ENCODE measurements at regions not wholly inside any gene's neighbourhood (a gene's known extent, or its start where the extent isn't known, plus 50 kb on each side); places are given as distances from the start of the nearest gene placed in this dataset.

GRCh38 chr1:22350171-22350923 is 101.3 kb upstream of the ZBTB40 start:
- DNase-seq (ENCODE audit: low spot score) = no peak

DNA sequence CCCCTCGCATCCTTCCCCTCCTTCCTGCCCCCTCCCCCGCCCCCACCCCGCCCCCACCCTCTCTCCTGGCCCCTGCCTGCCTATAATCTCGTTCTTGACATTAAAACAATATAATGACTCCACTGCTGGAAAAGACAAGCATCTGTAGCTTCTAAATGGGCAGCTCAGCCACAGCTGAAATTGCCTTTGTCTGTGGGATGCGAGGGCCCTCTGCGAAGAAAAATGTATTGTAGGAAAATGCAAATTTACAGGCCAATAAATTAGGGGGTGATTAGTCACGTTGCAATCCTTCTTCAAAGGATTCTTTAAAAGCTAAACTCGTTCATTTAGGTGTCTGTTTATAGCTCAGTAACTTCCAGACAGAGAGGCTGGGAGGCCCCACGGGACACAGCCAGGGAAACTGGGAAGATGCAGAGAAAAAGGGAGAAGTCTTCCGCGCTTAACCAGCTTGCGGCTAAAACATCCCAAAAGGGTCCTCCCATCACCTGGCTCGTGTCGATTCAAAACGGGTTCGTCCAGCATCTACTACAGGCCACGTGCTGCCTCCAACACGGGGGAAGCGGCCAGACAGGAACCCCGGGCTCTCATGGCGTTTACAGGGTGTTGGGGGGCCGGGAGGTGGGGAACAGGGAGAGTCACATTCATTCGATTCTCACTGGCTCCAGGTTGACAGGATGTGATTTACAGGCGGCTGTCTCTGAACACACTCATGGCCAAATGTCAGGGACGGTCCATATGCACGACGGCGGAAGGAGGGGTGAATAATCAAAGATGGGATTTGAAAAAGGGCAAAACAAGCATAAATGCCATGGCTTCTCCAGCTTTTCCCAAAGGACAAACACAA is 100.5 kb upstream of the ZBTB40 start:
- DNase-seq (ENCODE audit: low spot score) = no peak

- DNase-seq (ENCODE audit: low spot score) = no peak
Observed at GRCh38 chr1:22351768-22352080, 99.9 kb upstream of the ZBTB40 start.

DNA sequence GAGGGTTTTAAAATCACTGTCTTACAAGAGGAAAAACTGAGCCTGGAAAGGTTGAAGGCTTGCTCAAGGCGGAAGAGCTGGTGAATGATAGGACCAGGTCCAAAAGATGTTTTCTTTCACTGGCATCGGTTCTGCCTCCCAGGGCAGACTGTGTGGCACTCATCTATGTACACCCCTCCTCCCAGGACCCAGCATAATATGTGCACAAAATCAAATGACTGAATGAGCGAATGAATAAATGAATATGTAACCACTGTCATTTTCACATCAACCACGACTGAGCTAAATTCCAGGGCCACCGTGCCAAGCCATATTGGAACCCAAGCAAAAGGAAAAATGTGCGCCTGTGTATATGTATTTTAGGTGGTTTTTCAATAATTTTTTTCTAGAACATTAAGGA is 99.3 kb upstream of the ZBTB40 start:
- no peak for DNase-seq (ENCODE audit: low spot score)

DNA sequence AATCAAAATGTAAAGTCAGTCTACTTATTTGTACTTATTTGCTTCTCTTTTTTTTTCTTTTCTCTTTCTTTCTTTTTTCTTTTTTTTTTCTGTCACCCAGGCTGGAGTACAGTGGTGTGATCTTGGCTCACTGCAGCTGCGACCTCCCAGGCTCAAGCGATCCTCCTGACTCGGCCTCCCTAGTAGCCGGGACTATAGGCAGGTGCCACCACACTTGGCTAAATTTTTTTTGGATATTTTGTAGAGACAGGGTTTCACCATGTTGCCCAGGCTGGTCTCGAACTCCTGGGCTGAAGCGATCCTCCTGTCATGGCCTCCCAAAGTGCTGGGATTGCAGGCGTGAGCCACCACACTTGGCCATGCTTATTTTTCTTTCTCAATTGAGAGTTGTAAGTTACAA is 98.8 kb upstream of the ZBTB40 start:
- DNase-seq (ENCODE audit: low spot score) = no peak

GRCh38 chr1:22359427-22359826 is 92.2 kb upstream of the ZBTB40 start:
- peak; percentile 5 for DNase-seq (ENCODE audit: low spot score)

GRCh38 chr1:22362626-22363402 is 88.8 kb upstream of the ZBTB40 start:
- DNase-seq (ENCODE audit: low spot score) = no peak

GRCh38 chr1:22363403-22364325 is 88.0 kb upstream of the ZBTB40 start:
- no peak for DNase-seq (ENCODE audit: low spot score)

- no peak for DNase-seq (ENCODE audit: low spot score)
Observed at GRCh38 chr1:22364326-22364650, 87.4 kb upstream of the ZBTB40 start.

DNA sequence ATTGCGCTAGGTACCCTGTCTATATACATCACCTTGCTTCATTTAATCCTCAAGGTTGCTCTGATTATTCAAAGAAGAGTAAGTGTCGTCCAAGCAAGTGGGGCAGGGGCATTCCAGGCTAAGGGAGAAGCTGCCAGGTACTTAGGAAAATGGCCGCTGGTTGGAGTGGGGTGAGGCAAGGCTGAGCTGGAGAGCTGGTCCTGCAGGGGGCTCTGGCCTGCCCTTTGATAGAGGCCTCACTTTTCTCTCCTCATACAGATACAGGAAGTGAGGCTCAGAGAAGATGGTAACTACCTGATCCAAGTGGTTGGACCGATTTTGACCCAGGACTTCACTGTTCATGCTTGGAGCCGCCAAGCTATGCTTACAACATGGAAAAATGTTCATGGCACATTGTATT is 86.9 kb upstream of the ZBTB40 start:
- no peak for DNase-seq (ENCODE audit: low spot score)

GRCh38 chr1:22365331-22366295 is 86.0 kb upstream of the ZBTB40 start:
- no peak for DNase-seq (ENCODE audit: low spot score)

DNA sequence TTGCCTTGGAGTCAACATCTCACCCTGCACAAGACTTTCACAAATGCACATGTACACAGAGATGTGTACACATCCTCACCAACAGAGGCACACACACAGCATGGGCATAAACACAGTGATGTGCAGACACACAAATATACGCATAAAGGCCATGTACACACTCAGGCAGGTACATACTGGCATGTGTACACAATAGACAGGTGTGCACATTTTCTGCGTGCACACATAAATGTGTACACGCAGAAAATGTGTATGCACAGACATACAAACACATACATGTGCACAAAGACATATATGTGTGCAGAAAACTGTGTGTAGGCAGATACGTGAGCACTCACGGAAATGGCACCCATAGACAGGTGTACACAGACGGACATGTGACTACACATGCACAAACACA is 85.3 kb upstream of the ZBTB40 start:
- no peak for DNase-seq (ENCODE audit: low spot score)

GRCh38 chr1:22368125-22368524 is 83.5 kb upstream of the ZBTB40 start:
- DNase-seq (ENCODE audit: low spot score) = no peak

GRCh38 chr1:22369294-22370189 is 82.1 kb upstream of the ZBTB40 start:
- DNase-seq (ENCODE audit: low spot score) = no peak

- DNase-seq (ENCODE audit: low spot score) = no peak
Observed at GRCh38 chr1:22370190-22370498, 81.5 kb upstream of the ZBTB40 start.

DNA sequence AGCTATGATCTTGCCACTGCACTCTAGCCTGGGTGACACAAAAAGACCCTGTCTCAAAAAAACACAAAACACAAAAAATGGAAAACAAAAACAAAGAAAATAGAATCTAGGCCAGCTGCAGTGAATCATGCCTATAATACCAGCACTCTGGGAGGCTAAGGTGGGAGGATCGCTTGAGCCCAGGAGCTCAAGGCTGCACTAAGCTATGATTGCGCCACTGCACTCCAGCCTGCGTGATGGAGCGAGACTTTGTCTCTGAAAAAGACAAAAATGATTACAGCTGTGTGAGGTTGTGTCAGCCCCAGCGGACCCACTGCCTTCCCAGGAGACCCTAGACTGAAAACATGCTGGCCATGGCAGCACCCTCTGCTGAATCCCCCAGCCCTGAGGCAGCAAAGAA is 80.2 kb upstream of the ZBTB40 start:
- no peak for DNase-seq (ENCODE audit: low spot score)

- no peak for DNase-seq (ENCODE audit: low spot score)
Observed at GRCh38 chr1:22373252-22373651, 78.4 kb upstream of the ZBTB40 start.

DNA sequence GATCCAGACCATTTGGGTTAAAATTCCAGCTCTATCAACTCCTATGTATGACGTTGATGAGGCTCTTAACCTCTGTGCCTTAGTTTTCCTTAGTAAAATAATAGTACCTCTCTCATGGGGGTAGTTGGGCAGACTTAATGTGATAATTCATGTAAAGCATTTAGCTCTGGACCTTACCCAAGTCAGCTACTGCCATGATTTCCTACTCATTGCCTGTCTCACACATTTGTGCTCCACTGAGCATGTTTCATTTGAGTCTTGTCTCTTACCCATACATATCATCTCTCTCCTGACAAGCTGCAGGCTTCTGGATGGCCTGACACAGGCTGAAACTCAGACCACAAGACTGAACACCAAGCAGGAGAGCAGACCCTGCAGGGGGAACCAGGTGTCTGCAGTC is 77.7 kb upstream of the ZBTB40 start:
- no peak for DNase-seq (ENCODE audit: low spot score)

GRCh38 chr1:22375601-22376000 is 76.0 kb upstream of the ZBTB40 start:
- DNase-seq (ENCODE audit: low spot score) = no peak

DNA sequence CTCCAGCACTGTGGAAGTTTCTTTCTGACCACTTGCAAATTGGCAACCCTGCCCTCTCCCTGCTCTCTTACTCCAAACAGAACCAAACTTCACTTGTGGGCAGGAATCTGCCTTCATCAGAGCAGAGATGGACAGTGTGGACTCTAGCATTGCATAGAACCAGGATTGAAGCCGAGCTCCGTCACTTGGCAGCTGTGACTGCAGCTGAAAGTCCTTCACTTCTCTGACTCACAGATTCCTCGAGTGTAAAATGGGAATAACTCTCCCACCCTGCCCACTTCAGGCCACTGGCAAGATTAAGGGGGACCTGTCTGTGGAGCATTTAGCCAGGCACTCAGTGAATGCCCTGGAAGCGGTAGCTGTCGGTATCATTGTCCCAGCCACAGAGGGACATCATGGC is 75.7 kb upstream of the ZBTB40 start:
- no peak for DNase-seq (ENCODE audit: low spot score)

All from left forelimb (tissue), 1 donor.